ENCODE measurements at regions not wholly inside any gene's neighbourhood (a gene's known extent, or its start where the extent isn't known, plus 50 kb on each side); places are given as distances from the start of the nearest gene placed in this dataset.

- FAIRE-seq, result no peak
- WGBS (ENCODE audit: missing lambda C conversion rate), result 91% methylated on average over 6 of the region's 6 CpGs
- no peaks in the 10 kb centered on the region for H3K9me3 ChIP-seq
- H3K4me1 ChIP-seq, result peaks cover 17% of the 10 kb centered on the region
- no peak for DNase-seq (ENCODE audit: low read depth in 1 of 2, low spot score in 1 of 2)
- POLR2A ChIA-PET, result no interaction called here
- TF ChIP-seq ZC3H11A (IDR thresholded peaks at IDR 0.05), result no peak
- TF ChIP-seq CHD4 (IDR thresholded peaks at IDR 0.05; ENCODE audit: borderline replicate concordance), result no peak
- TF ChIP-seq KDM5A (IDR thresholded peaks at IDR 0.05), result no peak
- no peak for TF ChIP-seq HEYL (CRISPR knock-in tag; IDR thresholded peaks at IDR 0.05)
- TF ChIP-seq HMGXB4 (CRISPR knock-in tag; IDR thresholded peaks at IDR 0.05; ENCODE audit: borderline replicate concordance), result no peak
- TF ChIP-seq MYC (IDR thresholded peaks at IDR 0.05; ENCODE audit: borderline replicate concordance, low read length), result no peak
- TF ChIP-seq SREBF2 (IDR thresholded peaks at IDR 0.05), result no peak
- no peak for TF ChIP-seq MAFK (IDR thresholded peaks at IDR 0.05; ENCODE audit: partially characterized antibody)
- no peak for TF ChIP-seq CHD2 (IDR thresholded peaks at IDR 0.05; ENCODE audit: low read length, partially characterized antibody)
- no peak for TF ChIP-seq FOSB (CRISPR knock-in tag; IDR thresholded peaks at IDR 0.05)
- no peak for TF ChIP-seq JUNB (IDR thresholded peaks at IDR 0.05)
- TF ChIP-seq GATA3 (IDR thresholded peaks at IDR 0.05; ENCODE audit: borderline replicate concordance), result no peak
- TF ChIP-seq TFCP2L1 (CRISPR knock-in tag; IDR thresholded peaks at IDR 0.05), result no peak
- ATAC-seq, result no peak
- CTCF ChIA-PET, result no interaction called here
- H3K4me2 ChIP-seq, result no peak overlapping the region
- no peak overlapping the region for H3K27ac ChIP-seq
- no peak overlapping the region for H3K4me3 ChIP-seq
Observed at GRCh38 chr11:71156301-71156700, 96.1 kb downstream of the SHANK2 start.

GRCh38 chr11:71155846-71156245, 96.5 kb downstream of the SHANK2 start:
- no peak for FAIRE-seq
- peaks cover 17% of the 10 kb centered on the region for H3K4me1 ChIP-seq
- WGBS (ENCODE audit: missing lambda C conversion rate), result 91% methylated on average over 8 of the region's 8 CpGs
- no peak for ATAC-seq
- DNase-seq (ENCODE audit: low read depth in 1 of 2, low spot score in 1 of 2), result no peak
- CTCF ChIA-PET, result no interaction called here
- H3K27ac ChIP-seq, result no peak overlapping the region
- TF ChIP-seq ZSCAN20 (CRISPR knock-in tag; IDR thresholded peaks at IDR 0.05), result no peak
- no peak for TF ChIP-seq HMGXB4 (CRISPR knock-in tag; IDR thresholded peaks at IDR 0.05; ENCODE audit: borderline replicate concordance)
- TF ChIP-seq HEYL (CRISPR knock-in tag; IDR thresholded peaks at IDR 0.05), result no peak
- TF ChIP-seq MAX (IDR thresholded peaks at IDR 0.05), result no peak
- no peak for TF ChIP-seq NR3C1 (IDR thresholded peaks at IDR 0.05)
- no peak for TF ChIP-seq KDM5A (IDR thresholded peaks at IDR 0.05)
- no peak for TF ChIP-seq RNF2 (IDR thresholded peaks at IDR 0.05; ENCODE audit: borderline replicate concordance, low read depth)
- no peak for TF ChIP-seq NFE2L2 (conservative IDR thresholded peaks at IDR 0.05; ENCODE audit: low read length)
- no peak for TF ChIP-seq REST (IDR thresholded peaks at IDR 0.05)
- TF ChIP-seq JUNB (IDR thresholded peaks at IDR 0.05), result no peak
- no peak for TF ChIP-seq RFX5 (IDR thresholded peaks at IDR 0.05)
- TF ChIP-seq FOSB (CRISPR knock-in tag; IDR thresholded peaks at IDR 0.05), result no peak
- POLR2A ChIA-PET, result no interaction called here
- H3K4me2 ChIP-seq, result no peak overlapping the region
- H3K4me3 ChIP-seq, result no peak overlapping the region
- no peaks in the 10 kb centered on the region for H3K9me3 ChIP-seq

All from A549 (cell line).